Endothelial cell of umbilical vein (primary cell): ENCODE measurements at regions not wholly inside any gene's neighbourhood (a gene's known extent, or its start where the extent isn't known, plus 50 kb on each side); places are given as distances from the start of the nearest gene placed in this dataset.

Source experiments
- BruUV-seq: library from RNA; stranded (reverse); fragments of 400-500 nt; replicated peaks from 2 replicates; lab custom pipeline; 2021; lab: Mats Ljungman, UMichigan
- CTCF ChIA-PET: fragments of 300-600, 350-600 bp; sonication (Branson Sonifier 250); formaldehyde crosslinking; loops from one replicate; lab custom pipeline; 2021; ENCODE audit warnings: antibody characterized with exemption, inconsistent platforms; lab: Charles Lee
- POLR2A ChIA-PET: fragments of 300-600, 350-600 bp; sonication (Branson Sonifier 250); formaldehyde crosslinking; loops from one replicate; lab custom pipeline; 2021; ENCODE audit warnings: antibody characterized with exemption, inconsistent platforms; lab: Charles Lee
- DNase-seq: peaks from one replicate; pipeline ENCODE4 v3.0.0-alpha.2; 2011; ENCODE audit warnings: low read depth, low spot score
- FAIRE-seq: peaks from 2 replicates; lab custom pipeline; 2011; peaks lifted over from hg19 to GRCh38; lab: Jason Lieb, UNC
- H2AFZ ChIP-seq: 2 replicates; pipeline ENCODE4 v1.6.0; 2012; ENCODE audit warnings: low read depth, low read length, control low read depth, inconsistent platforms
- H3K27ac ChIP-seq: 2 replicates; pipeline ENCODE4 v1.5.1; 2011; ENCODE audit warnings: low read depth, mild to moderate bottlenecking, control low read depth, low read length, moderate library complexity; ENCODE audit not compliant: insufficient read depth
- H3K27me3 ChIP-seq, 2 experiments: 2 replicates each; pipeline versions ENCODE4 v1.6.0 to v1.6.1; 2011; ENCODE audit warnings: low read length in 2 of 2, mixed read lengths in 1 of 2; ENCODE audit not compliant: control insufficient read depth in 2 of 2, insufficient read depth in 2 of 2
- H3K36me3 ChIP-seq, 2 experiments: 2 replicates in 1 of 2; 3 replicates in 1 of 2; pipeline ENCODE4 v1.5.1; 2011; ENCODE audit warnings: low read length in 2 of 2, mild to moderate bottlenecking in 1 of 2, moderate library complexity in 1 of 2; ENCODE audit not compliant: control insufficient read depth in 2 of 2, insufficient read depth in 2 of 2; ENCODE audit errors: extremely low read depth in 1 of 2
- H3K4me1 ChIP-seq: 3 replicates; pipeline ENCODE4 v1.5.1; 2011; ENCODE audit warnings: mild to moderate bottlenecking, low read length; ENCODE audit not compliant: control insufficient read depth, insufficient read depth; ENCODE audit errors: extremely low read depth
- H3K4me2 ChIP-seq: 2 replicates; pipeline ENCODE4 v1.6.1; 2011; ENCODE audit warnings: low read length, control low read depth, mixed read lengths; ENCODE audit not compliant: insufficient read depth
- H3K4me3 ChIP-seq, 3 experiments: fragments of 200-600 bp in 1 of 3; sonication (generic), shearing (Covaris generic) in 1 of 3; replicated peaks in 1 of 3; 2 replicates each; pipeline ENCODE4 v1.5.1; 2011 to 2016; ENCODE audit warnings: control low read depth in 3 of 3, low read length in 3 of 3, mild to moderate bottlenecking in 2 of 3, inconsistent platforms in 1 of 3, low read depth in 1 of 3, moderate library complexity in 1 of 3; ENCODE audit not compliant: insufficient read depth in 1 of 3
- H3K79me2 ChIP-seq: 2 replicates; pipeline ENCODE4 v1.6.0; 2012; ENCODE audit warnings: low read length, inconsistent platforms; ENCODE audit not compliant: control insufficient read depth, insufficient read depth
- H3K9ac ChIP-seq: replicated peaks from 2 replicates; pipeline ENCODE3; 2011; ENCODE audit warnings: low read length, control low read depth; ENCODE audit not compliant: insufficient read depth; ENCODE audit errors: extremely low read depth
- H3K9me1 ChIP-seq: replicated peaks from 3 replicates; pipeline ENCODE4 v1.6.0; 2011; ENCODE audit warnings: mild to moderate bottlenecking, low read length; ENCODE audit not compliant: control insufficient read depth, insufficient read depth; ENCODE audit errors: extremely low read depth
- H3K9me3 ChIP-seq: replicated peaks from 2 replicates; pipeline ENCODE4 v1.5.1; 2012; ENCODE audit warnings: low read length, inconsistent platforms; ENCODE audit not compliant: control insufficient read depth, insufficient read depth
- H4K20me1 ChIP-seq: replicated peaks from 2 replicates; pipeline ENCODE3; 2011; ENCODE audit warnings: mild to moderate bottlenecking, low read length; ENCODE audit not compliant: control insufficient read depth, insufficient read depth; ENCODE audit errors: extremely low read depth
- CTCF ChIP-seq, 2 donors: IDR thresholded peaks; 1 replicate in 1 of 2; 2 replicates in 1 of 2; pipeline ENCODE4 v1.5.1; 2011; ENCODE audit warnings: low read length in 2 of 2, mild to moderate bottlenecking in 2 of 2, moderate library complexity in 2 of 2, control low read depth in 1 of 2, inconsistent platforms in 1 of 2, low read depth in 1 of 2; ENCODE audit not compliant: insufficient read depth in 1 of 2; ENCODE audit errors: extremely low read depth in 1 of 2
- EZH2 ChIP-seq: IDR thresholded peaks from 2 replicates; pipeline ENCODE4 v1.6.1; 2012; ENCODE audit warnings: borderline replicate concordance, low read depth, mild to moderate bottlenecking, moderate library complexity, low read length, inconsistent platforms; ENCODE audit not compliant: severe bottlenecking
- FOS ChIP-seq: IDR thresholded peaks from 2 replicates; pipeline ENCODE4 v1.6.1; 2011; ENCODE audit warnings: mild to moderate bottlenecking, low read length, moderate library complexity, borderline replicate concordance; ENCODE audit not compliant: insufficient read depth
- GATA2 ChIP-seq: IDR thresholded peaks from 2 replicates; pipeline ENCODE4 v1.7.0; 2011; ENCODE audit warnings: low read depth, mild to moderate bottlenecking, moderate library complexity, mixed read lengths, low read length; ENCODE audit not compliant: insufficient read length, insufficient read depth
- JUN ChIP-seq: IDR thresholded peaks from 2 replicates; pipeline ENCODE4 v1.6.1; 2011; ENCODE audit warnings: borderline replicate concordance, low read depth; ENCODE audit not compliant: insufficient read length, insufficient read depth
- MAX ChIP-seq: IDR thresholded peaks from 2 replicates; pipeline ENCODE4 v1.6.1; 2011; ENCODE audit not compliant: insufficient read depth, insufficient read length
- MYC ChIP-seq: IDR thresholded peaks from one replicate; pipeline ENCODE4 v1.6.1; 2011; ENCODE audit warnings: mild to moderate bottlenecking, low read depth, low read length
- POLR2A ChIP-seq: IDR thresholded peaks from 2 replicates; pipeline ENCODE4 v1.6.1; 2012; ENCODE audit warnings: low read depth, mild to moderate bottlenecking, control low read depth, low read length
- POLR2AphosphoS5 ChIP-seq: IDR thresholded peaks from 2 replicates; pipeline ENCODE4 v1.6.1; 2012; ENCODE audit warnings: low read depth, mild to moderate bottlenecking, control low read depth, low read length, moderate library complexity; ENCODE audit not compliant: insufficient read depth
- dilution Hi-C: fragments of 300-500 bp; cut with MboI; formaldehyde crosslinking; loops from one replicate; pipeline ENCODE4 v1.15.0; 2019; ENCODE audit warnings: low sequenced_read_pairs; ENCODE audit not compliant: extremely low pct_ligation_motif_present
- intact Hi-C: fragments of 100-400 bp; cut with micrococcal nuclease; formaldehyde crosslinking; loops from one replicate; pipeline ENCODE4 v1.10.0; 2022

- no peak for FAIRE-seq
- POLR2A ChIA-PET: no interaction called here
These were observed 91.5 kb downstream of the MYCN start for GRCh38 chr2:16031848-16032159.

More at GRCh38 chr2:16031848-16032159, 91.5 kb downstream of the MYCN start:
- Histone ChIP-seq H3K4me2 (no peak overlapping the region), H2AFZ (no peak overlapping the region), H4K20me1 (no peaks in the 10 kb centered on the region), H3K4me1 (no peaks in the 10 kb centered on the region), H3K9ac (no peak overlapping the region), H3K9me1 (no peaks in the 10 kb centered on the region), H3K27me3 (no peaks in the 10 kb centered on the region), H3K36me3 (no peaks in the 10 kb centered on the region), H3K79me2 (no peaks in the 10 kb centered on the region), H3K9me3 (peaks cover 3% of the 10 kb centered on the region), H3K27ac (no peak overlapping the region), H3K4me3 (no peak overlapping the region)
- no peak for DNase-seq
- CTCF ChIA-PET: no interaction called here
- intact Hi-C loops (no loop called here), dilution Hi-C loops (no loop called here)
- TF ChIP-seq GATA2 (no peak), JUN (no peak), MAX (no peak), FOS (no peak), CTCF (IDR thresholded peaks at IDR 0.05; ENCODE audit: extremely low read depth in 1 of 2, insufficient read depth in 1 of 2, low read depth in 1 of 2, low read length in 2 of 2) (no peak), EZH2 (no peak), POLR2A (no peak), POLR2AphosphoS5 (no peak), MYC (no peak)
- no TSS peak for BruUV-seq
